H1 (cell line): ENCODE measurements at regions not wholly inside any gene's neighbourhood (a gene's known extent, or its start where the extent isn't known, plus 50 kb on each side); places are given as distances from the start of the nearest gene placed in this dataset.

Experiments
- CTCF ChIA-PET: fragments of 300-600 bp; sonication (Branson Sonifier 250); formaldehyde crosslinking; loops from one replicate; lab custom pipeline; 2021; ENCODE audit not compliant: partially characterized antibody; lab: Charles Lee
- POLR2A ChIA-PET: fragments of 300-600 bp; sonication (Branson Sonifier 250); formaldehyde crosslinking; loops from one replicate; lab custom pipeline; 2021; ENCODE audit warnings: inconsistent platforms; ENCODE audit not compliant: partially characterized antibody; lab: Charles Lee
- DNase-seq, 2 experiments: peaks; one replicate each; pipeline versions ENCODE4 v3.0.0 to v3.0.0-alpha.2; 2010 to 2022; ENCODE audit warnings: low spot score in 2 of 2, low read depth in 1 of 2, mixed read lengths in 1 of 2
- FAIRE-seq: peaks from 2 replicates; lab custom pipeline; 2011; peaks lifted over from hg19 to GRCh38; lab: Jason Lieb, UNC
- H2AFZ ChIP-seq: 2 replicates; pipeline ENCODE4 v1.8.1; 2012; ENCODE audit warnings: low read length, inconsistent platforms
- H2AK5ac ChIP-seq: 2 replicates; pipeline ENCODE4 v1.6.1; 2013; ENCODE audit warnings: low read depth, low read length
- H2BK120ac ChIP-seq: replicated peaks from 2 replicates; pipeline ENCODE3; 2013; ENCODE audit warnings: low read depth, low read length, inconsistent platforms
- H2BK12ac ChIP-seq: 2 replicates; pipeline ENCODE4 v1.6.1; 2013; ENCODE audit warnings: low read depth, low read length
- H2BK15ac ChIP-seq: 2 replicates; pipeline ENCODE4 v1.6.1; 2013; ENCODE audit warnings: low read length
- H2BK20ac ChIP-seq: 2 replicates; pipeline ENCODE4 v1.6.1; 2013; ENCODE audit warnings: low read length
- H2BK5ac ChIP-seq: 2 replicates; pipeline ENCODE4 v1.6.1; 2013; ENCODE audit warnings: low read depth, low read length
- H3K14ac ChIP-seq: 2 replicates; pipeline ENCODE4 v1.6.1; 2013; ENCODE audit warnings: inconsistent platforms; ENCODE audit not compliant: insufficient read length
- H3K18ac ChIP-seq: 2 replicates; pipeline ENCODE4 v1.6.1; 2013; ENCODE audit warnings: low read length; ENCODE audit errors: extremely low read depth
- H3K23ac ChIP-seq: 2 replicates; pipeline ENCODE4 v1.6.1; 2013; ENCODE audit warnings: inconsistent platforms; ENCODE audit not compliant: insufficient read length
- H3K23me2 ChIP-seq: 2 replicates; pipeline ENCODE4 v1.6.1; 2013; ENCODE audit warnings: low read depth, low read length
- H3K27ac ChIP-seq: 2 replicates; pipeline ENCODE4 v1.6.1; 2011; ENCODE audit warnings: low read depth, low read length, inconsistent platforms
- H3K27me3 ChIP-seq, 4 experiments: replicated peaks in 1 of 4; 1 replicate in 1 of 4; 2 replicates in 3 of 4; pipeline versions ENCODE4 v1.6.1 to v1.8.1; 2011 to 2013; ENCODE audit warnings: low read length in 3 of 4, mild to moderate bottlenecking in 3 of 4, inconsistent platforms in 2 of 4, mixed read lengths in 2 of 4, moderate library complexity in 1 of 4; ENCODE audit not compliant: control insufficient read depth in 3 of 4, insufficient read depth in 3 of 4; ENCODE audit errors: extremely low read depth in 1 of 4
- H3K36me3 ChIP-seq, 4 experiments: 2 replicates each; pipeline versions ENCODE4 v1.6.1 to v1.8.1; 2011 to 2013; ENCODE audit warnings: mild to moderate bottlenecking in 4 of 4, low read length in 3 of 4, moderate library complexity in 2 of 4, control low read depth in 1 of 4, inconsistent platforms in 1 of 4; ENCODE audit not compliant: insufficient read depth in 4 of 4, control insufficient read depth in 2 of 4
- H3K4ac ChIP-seq: replicated peaks from 2 replicates; pipeline ENCODE3; 2013; ENCODE audit warnings: low read length, low read depth, mixed read lengths, inconsistent platforms; ENCODE audit not compliant: insufficient read length
- H3K4me1 ChIP-seq, 4 experiments: replicated peaks in 1 of 4; 1 replicate in 1 of 4; 2 replicates in 3 of 4; pipeline versions ENCODE4 v1.6.1 to v1.8.1; 2011 to 2013; ENCODE audit warnings: low read length in 3 of 4, inconsistent platforms in 2 of 4, mixed read lengths in 1 of 4; ENCODE audit not compliant: insufficient read depth in 4 of 4, control insufficient read depth in 3 of 4
- H3K4me2 ChIP-seq, 2 experiments: 2 replicates each; pipeline versions ENCODE4 v1.6.1 to v1.8.1; 2011 to 2013; ENCODE audit warnings: low read depth in 2 of 2, low read length in 2 of 2, control low read depth in 1 of 2, inconsistent platforms in 1 of 2, mild to moderate bottlenecking in 1 of 2; ENCODE audit not compliant: insufficient read depth in 1 of 2
- H3K4me3 ChIP-seq, 4 experiments: fragments of 200-600, 300-600 bp in 1 of 4; sonication (generic), shearing (Covaris generic), sonication (Bioruptor Twin) in 1 of 4; 2 replicates each; pipeline versions ENCODE4 v1.5.1 to v1.8.1; 2011 to 2016; ENCODE audit warnings: low read length in 4 of 4, low read depth in 3 of 4, control low read depth in 2 of 4, inconsistent platforms in 2 of 4, mild to moderate bottlenecking in 2 of 4, mixed read lengths in 1 of 4, moderate library complexity in 1 of 4; ENCODE audit not compliant: insufficient read depth in 2 of 4; ENCODE audit errors: extremely low read depth in 1 of 4
- H3K56ac ChIP-seq: replicated peaks from 2 replicates; pipeline ENCODE3; 2013; ENCODE audit warnings: low read depth, mild to moderate bottlenecking, mixed read lengths, low read length, inconsistent platforms; ENCODE audit not compliant: insufficient read length
- H3K79me1 ChIP-seq: 2 replicates; pipeline ENCODE4 v1.6.1; 2013; ENCODE audit warnings: low read depth, low read length, control low read depth
- H3K79me2 ChIP-seq, 2 experiments: 2 replicates each; pipeline versions ENCODE4 v1.6.1 to v1.8.1; 2012 to 2013; ENCODE audit warnings: low read length in 2 of 2, mild to moderate bottlenecking in 2 of 2, inconsistent platforms in 1 of 2; ENCODE audit not compliant: insufficient read depth in 2 of 2, control insufficient read depth in 1 of 2
- H3K9ac ChIP-seq, 4 experiments: replicated peaks in 1 of 4; 1 replicate in 1 of 4; 2 replicates in 3 of 4; pipeline versions ENCODE4 v1.6.1 to v1.8.1; 2011 to 2013; ENCODE audit warnings: low read depth in 3 of 4, low read length in 3 of 4, control low read depth in 2 of 4, mild to moderate bottlenecking in 2 of 4, moderate library complexity in 2 of 4, inconsistent platforms in 1 of 4; ENCODE audit errors: extremely low read depth in 1 of 4
- H3K9me3 ChIP-seq, 2 experiments: 2 replicates each; pipeline versions ENCODE4 v1.6.1 to v1.8.1; 2012 to 2013; ENCODE audit warnings: mild to moderate bottlenecking in 2 of 2, moderate library complexity in 2 of 2, control low read depth in 1 of 2, inconsistent platforms in 1 of 2, low read depth in 1 of 2, low read length in 1 of 2, mixed read lengths in 1 of 2; ENCODE audit not compliant: insufficient read depth in 2 of 2
- H4K20me1 ChIP-seq, 2 experiments: replicated peaks in 1 of 2; 2 replicates each; pipeline versions ENCODE3 to v1.8.1; 2011 to 2013; ENCODE audit warnings: inconsistent platforms in 2 of 2, low read length in 2 of 2, mild to moderate bottlenecking in 1 of 2; ENCODE audit not compliant: insufficient read depth in 2 of 2, control insufficient read depth in 1 of 2
- H4K5ac ChIP-seq: 2 replicates; pipeline ENCODE4 v1.6.1; 2013; ENCODE audit warnings: low read length, low read depth, mixed read lengths, inconsistent platforms; ENCODE audit not compliant: insufficient read length
- H4K8ac ChIP-seq: 2 replicates; pipeline ENCODE4 v1.8.0; 2013; ENCODE audit warnings: mild to moderate bottlenecking, moderate library complexity, low read length, inconsistent platforms; ENCODE audit not compliant: insufficient read depth; ENCODE audit errors: extremely low read depth
- H4K91ac ChIP-seq: replicated peaks from 2 replicates; pipeline ENCODE3; 2013; ENCODE audit warnings: low read length, mixed read lengths, inconsistent platforms; ENCODE audit not compliant: insufficient read length
- ATF3 ChIP-seq: IDR thresholded peaks from 2 replicates; pipeline ENCODE4 v1.6.1; 2011; ENCODE audit warnings: low read depth, mild to moderate bottlenecking, low read length; ENCODE audit not compliant: insufficient read depth
- BCL11A ChIP-seq, 2 experiments: IDR thresholded peaks; one replicate each; pipeline ENCODE4 v1.6.1; 2011; ENCODE audit warnings: low read depth in 2 of 2, low read length in 2 of 2, mild to moderate bottlenecking in 2 of 2
- CHD1 ChIP-seq: IDR thresholded peaks from 2 replicates; pipeline ENCODE4 v1.6.1; 2012; ENCODE audit warnings: low read depth, low read length, improper control_type of control experiment
- CTBP2 ChIP-seq: IDR thresholded peaks from 2 replicates; pipeline ENCODE4 v1.7.0; 2011; ENCODE audit warnings: borderline replicate concordance, mild to moderate bottlenecking, moderate library complexity, mixed read lengths, low read length; ENCODE audit not compliant: insufficient read depth, insufficient read length
- EGR1 ChIP-seq: IDR thresholded peaks from 2 replicates; pipeline ENCODE4 v1.6.1; 2011; ENCODE audit warnings: low read depth, low read length, borderline replicate concordance
- EZH2 ChIP-seq: fragments of 200-600 bp; sonication (generic); IDR thresholded peaks from 2 replicates; pipeline ENCODE4 v1.7.1; 2012; ENCODE audit warnings: low read depth, mild to moderate bottlenecking, moderate library complexity, low read length, inconsistent platforms; ENCODE audit not compliant: severe bottlenecking
- KDM1A ChIP-seq: fragments of 200-600, 300-600 bp; sonication (generic); IDR thresholded peaks from 2 replicates; pipeline ENCODE4 v1.7.1; 2016; ENCODE audit warnings: mild to moderate bottlenecking, low read length, borderline replicate concordance
- KDM5A ChIP-seq: fragments of 200-600 bp; IDR thresholded peaks from 2 replicates; pipeline ENCODE4 v1.7.1; 2012; ENCODE audit warnings: mild to moderate bottlenecking, low read length, inconsistent platforms, mixed read lengths
- NANOG ChIP-seq: IDR thresholded peaks from 2 replicates; pipeline ENCODE4 v1.6.1; 2011; ENCODE audit warnings: low read length, low read depth, mild to moderate bottlenecking, inconsistent platforms; ENCODE audit not compliant: insufficient read depth, poor library complexity, severe bottlenecking
- RAD21 ChIP-seq, 2 experiments: IDR thresholded peaks in 1 of 2; conservative IDR thresholded peaks in 1 of 2; 2 replicates each; pipeline ENCODE4 v1.6.1; 2011; ENCODE audit warnings: low read depth in 2 of 2, low read length in 2 of 2, improper control_type of control experiment in 1 of 2, inconsistent platforms in 1 of 2, mild to moderate bottlenecking in 1 of 2, moderate library complexity in 1 of 2
- SIN3A ChIP-seq, 2 experiments: IDR thresholded peaks in 1 of 2; conservative IDR thresholded peaks in 1 of 2; 2 replicates each; pipeline ENCODE4 v1.6.1; 2011 to 2012; ENCODE audit warnings: low read length in 2 of 2, improper control_type of control experiment in 1 of 2, low read depth in 1 of 2, mild to moderate bottlenecking in 1 of 2
- SIX5 ChIP-seq: IDR thresholded peaks from 2 replicates; pipeline ENCODE4 v1.6.1; 2011; ENCODE audit warnings: mild to moderate bottlenecking, low read depth, low read length
- TBP ChIP-seq: IDR thresholded peaks from 2 replicates; pipeline ENCODE4 v1.6.1; 2011; ENCODE audit warnings: low read depth, low read length, improper control_type of control experiment
- WGBS, 2 experiments: shearing (Covaris generic) in 1 of 2; methylation state at CpG; one replicate each; pipeline versions ENCODE4 v1.1.6 to v1.1.7; 2013 to 2015; ENCODE audit warnings: low lambda C conversion rate in 2 of 2, mixed read lengths in 2 of 2, inconsistent platforms in 1 of 2, low coverage in 1 of 2, missing lambda C conversion rate in 1 of 2; ENCODE audit not compliant: insufficient replicate concordance in 2 of 2, insufficient coverage in 1 of 2, insufficient read length in 1 of 2; ENCODE audit errors: extremely low coverage in 1 of 2, missing lambda C conversion rate in 1 of 2; 5-methylcytosine and 5-hydroxymethylcytosine counted together

GRCh38 chr12:94829552-94829951 is 173.9 kb downstream of the NDUFA12 start:
- Histone ChIP-seq H4K5ac (no peak overlapping the region), H3K79me2 (no peaks in the 10 kb centered on the region), H4K91ac (no peak overlapping the region), H4K8ac (no peak overlapping the region), H2BK12ac (no peak overlapping the region), H2AFZ (no peak overlapping the region), H3K4me2 (no peak overlapping the region), H3K4ac (no peak overlapping the region), H3K79me1 (no peaks in the 10 kb centered on the region), H2BK120ac (no peak overlapping the region), H3K23ac (no peak overlapping the region), H3K4me3 (no peak overlapping the region), H4K20me1 (no peaks in the 10 kb centered on the region), H3K23me2 (no peaks in the 10 kb centered on the region), H3K36me3 (no peaks in the 10 kb centered on the region), H3K4me1 (peaks cover 0 to 13% (median 7%) of the 10 kb centered on the region in 4 experiments), H3K14ac (no peak overlapping the region), H3K9ac (no peak overlapping the region), H2BK20ac (no peak overlapping the region), H2BK5ac (no peak overlapping the region), H3K18ac (no peak overlapping the region), H2BK15ac (no peak overlapping the region), H2AK5ac (no peak overlapping the region), H3K27ac (no peak overlapping the region), H3K9me3 (no peaks in the 10 kb centered on the region), H3K56ac (no peak overlapping the region), H3K27me3 (no peaks in the 10 kb centered on the region)
- DNase-seq: no peak
- FAIRE-seq: no peak
- ChIA-PET CTCF (interaction anchor here (0.9 to 1.2 kb wide), 2 partner anchors 11 to 12 kb away, joined by 3 read pairs; no protein-coding TSS in a partner anchor), POLR2A (no interaction called here)
- WGBS, 2 experiments: 88% methylated on average over 1 of the region's 1 CpG; no CpG with 5 or more reads in 1 of the 2 experiments
- no peak for TF ChIP-seq KDM1A
- TF ChIP-seq EGR1: no peak
- no peak for TF ChIP-seq SIN3A (conservative IDR thresholded peaks at IDR 0.05 in 1 of 2, IDR thresholded peaks at IDR 0.05 in 1 of 2; ENCODE audit: low read depth in 1 of 2, low read length in 2 of 2)
- TF ChIP-seq RAD21 (IDR thresholded peaks at IDR 0.05 in 1 of 2, conservative IDR thresholded peaks at IDR 0.05 in 1 of 2; ENCODE audit: low read depth in 2 of 2, low read length in 2 of 2): no peak
- TF ChIP-seq ATF3: no peak
- no peak for TF ChIP-seq KDM5A
- TF ChIP-seq CHD1: no peak
- no peak for TF ChIP-seq BCL11A (IDR thresholded peaks at IDR 0.05; ENCODE audit: low read depth in 2 of 2, low read length in 2 of 2)
- TF ChIP-seq NANOG: no peak
- TF ChIP-seq SIX5: no peak
- TF ChIP-seq EZH2: no peak
- no peak for TF ChIP-seq TBP
- no peak for TF ChIP-seq CTBP2
